GM12878 (cell line): ENCODE measurements at regions not wholly inside any gene's neighbourhood (a gene's known extent, or its start where the extent isn't known, plus 50 kb on each side); places are given as distances from the start of the nearest gene placed in this dataset.

Experiments used
- ATAC-seq: fragments of 200-7000 bp; cut with Tn5 transposase; 3 replicates; pipeline ENCODE4 v1.9.1; 2020; ENCODE audit warnings: mild to moderate bottlenecking, moderate library complexity
- BruUV-seq: library from RNA; stranded (reverse); fragments of 400-500 nt; replicated peaks from 2 replicates; lab custom pipeline; 2021; lab: Mats Ljungman, UMichigan
- CTCF ChIA-PET: fragments of 300-600 bp; sonication (Branson Sonifier 250); formaldehyde crosslinking; extraction: SDS; loops from one replicate; lab custom pipeline; 2021; ENCODE audit warnings: inconsistent platforms; lab: Yijun Ruan, JAX
- POLR2A ChIA-PET: fragments of 350-600 bp; formaldehyde crosslinking; extraction: SDS; loops from one replicate; lab custom pipeline; 2021; ENCODE audit warnings: inconsistent platforms; lab: Charles Lee
- RAD21 ChIA-PET: fragments of 300-600 bp; sonication (Branson Sonifier 250); formaldehyde crosslinking; loops from one replicate; lab custom pipeline; 2023; ENCODE audit warnings: antibody characterized with exemption; ENCODE audit not compliant: unreplicated experiment; lab: Charles Lee
- SMC1A ChIA-PET: fragments of 300-600 bp; sonication (Branson Sonifier 250); formaldehyde crosslinking; loops from one replicate; lab custom pipeline; 2023; ENCODE audit not compliant: unreplicated experiment, uncharacterized antibody; lab: Charles Lee
- DNase-seq: peaks from one replicate; pipeline ENCODE4 v3.0.0-alpha.2; 2011; ENCODE audit warnings: low read depth, low spot score
- FAIRE-seq: peaks from 3 replicates; lab custom pipeline; 2011; peaks lifted over from hg19 to GRCh38; lab: Jason Lieb, UNC
- H2AFZ ChIP-seq: 2 replicates; pipeline ENCODE4 v1.6.0; 2011; ENCODE audit warnings: low read depth, low read length, control low read depth; ENCODE audit not compliant: control insufficient read depth
- H3K27ac ChIP-seq: 2 replicates; pipeline ENCODE4 v1.5.1; 2011; ENCODE audit warnings: control low read depth; ENCODE audit not compliant: control insufficient read depth, insufficient read depth
- H3K27me3 ChIP-seq, 2 experiments: replicated peaks in 1 of 2; 2 replicates each; pipeline versions ENCODE4 v1.6.0 to v1.6.1; 2011; ENCODE audit warnings: low read length in 1 of 2; ENCODE audit not compliant: control insufficient read depth in 2 of 2, insufficient read depth in 2 of 2
- H3K36me3 ChIP-seq, 2 experiments: 2 replicates each; pipeline ENCODE4 v1.5.1; 2011; ENCODE audit warnings: low read length in 1 of 2; ENCODE audit not compliant: control insufficient read depth in 2 of 2, insufficient read depth in 2 of 2
- H3K4me1 ChIP-seq: 2 replicates; pipeline ENCODE4 v1.6.1; 2011; ENCODE audit warnings: mild to moderate bottlenecking, low read length, moderate library complexity, mixed read lengths; ENCODE audit not compliant: control insufficient read depth, insufficient read depth
- H3K4me2 ChIP-seq: 2 replicates; pipeline ENCODE4 v1.6.0; 2011; ENCODE audit warnings: control low read depth; ENCODE audit not compliant: control insufficient read depth, insufficient read depth
- H3K4me3 ChIP-seq: fragments of 200-600 bp; sonication (generic); 2 replicates; pipeline ENCODE4 v1.5.1; 2016
- H3K79me2 ChIP-seq: 2 replicates; pipeline ENCODE4 v1.6.0; 2011; ENCODE audit warnings: low read length; ENCODE audit not compliant: control insufficient read depth, insufficient read depth
- H3K9ac ChIP-seq: 2 replicates; pipeline ENCODE4 v1.8.0; 2011; ENCODE audit warnings: low read length, control low read depth, mixed read lengths; ENCODE audit not compliant: control insufficient read depth, insufficient read depth
- H3K9me3 ChIP-seq: replicated peaks from 3 replicates; pipeline ENCODE4 v1.5.1; 2011; ENCODE audit warnings: mild to moderate bottlenecking, low read length; ENCODE audit not compliant: control insufficient read depth, insufficient read depth
- H4K20me1 ChIP-seq: 2 replicates; pipeline ENCODE4 v1.6.0; 2011; ENCODE audit not compliant: control insufficient read depth, insufficient read depth
- EED ChIP-seq: sonication (generic); IDR thresholded peaks from 2 replicates; pipeline ENCODE4 v1.6.1; 2016; ENCODE audit warnings: antibody characterized with exemption, low read depth
- EZH2 ChIP-seq: IDR thresholded peaks from 2 replicates; pipeline ENCODE4 v1.6.1; 2012; ENCODE audit warnings: low read depth, mild to moderate bottlenecking, control low read depth, inconsistent platforms, low read length, borderline replicate concordance; ENCODE audit not compliant: control insufficient read depth
- IKZF1 ChIP-seq: fragments of 450-650 bp; conservative IDR thresholded peaks from 2 replicates; pipeline ENCODE4 v1.6.1; 2017; ENCODE audit warnings: antibody characterized with exemption, mild to moderate bottlenecking
- POLR2A ChIP-seq: IDR thresholded peaks from 2 replicates; pipeline ENCODE4 v1.6.1; 2011; ENCODE audit warnings: low read depth, mild to moderate bottlenecking, low read length
- RB1 ChIP-seq: fragments of 450-650 bp; formaldehyde crosslinking; IDR thresholded peaks from 2 replicates; pipeline ENCODE4 v1.6.1; 2017; ENCODE audit warnings: mild to moderate bottlenecking, borderline replicate concordance
- SREBF1 ChIP-seq: IDR thresholded peaks from 2 replicates; pipeline ENCODE4 v1.6.1; 2012; ENCODE audit warnings: mild to moderate bottlenecking, low read length
- TAF1 ChIP-seq: IDR thresholded peaks from 2 replicates; pipeline ENCODE4 v1.6.1; 2011; ENCODE audit warnings: mild to moderate bottlenecking, low read depth, low read length, borderline replicate concordance
- TBL1XR1 ChIP-seq: IDR thresholded peaks from 2 replicates; pipeline ENCODE4 v1.6.1; 2012; ENCODE audit warnings: low read depth, low read length, improper control_type of control experiment
- WGBS: methylation state at CpG from one replicate; pipeline ENCODE4 v1.1.6; 2016; ENCODE audit warnings: low lambda C conversion rate; ENCODE audit not compliant: insufficient replicate concordance, insufficient coverage; ENCODE audit errors: missing lambda C conversion rate; 5-methylcytosine and 5-hydroxymethylcytosine counted together
- in situ Hi-C: fragments of 300-500 bp; cut with MboI; formaldehyde crosslinking; loops from 9 replicates; pipeline ENCODE4 v1.14.3; 2018; ENCODE audit warnings: mixed read lengths
- intact Hi-C: fragments of 100-400 bp; cut with micrococcal nuclease; formaldehyde crosslinking; loops from one replicate; pipeline ENCODE4 v1.14.2; 2022; ENCODE audit not compliant: unreplicated experiment
- TF ChIP-seq, protein P1 (sequence below): fragments of 450-650 bp; IDR thresholded peaks from 2 replicates; pipeline ENCODE4 v1.6.1; 2016; ENCODE audit warnings: mild to moderate bottlenecking, moderate library complexity, borderline replicate concordance
- TF ChIP-seq, protein P2 (sequence below): fragments of 450-650 bp; IDR thresholded peaks from 2 replicates; pipeline ENCODE4 v1.6.1; 2014; ENCODE audit warnings: mild to moderate bottlenecking
- TF ChIP-seq, protein P3 (sequence below): fragments of 450-650 bp; conservative IDR thresholded peaks from 2 replicates; pipeline ENCODE4 v1.6.1; 2017; ENCODE audit warnings: mild to moderate bottlenecking, moderate library complexity
- TF ChIP-seq, protein P4 (sequence below): fragments of 450-650 bp; IDR thresholded peaks from 2 replicates; pipeline ENCODE4 v1.6.1; 2018; ENCODE audit warnings: borderline replicate concordance, mild to moderate bottlenecking; ENCODE audit not compliant: partially characterized antibody

DNA sequence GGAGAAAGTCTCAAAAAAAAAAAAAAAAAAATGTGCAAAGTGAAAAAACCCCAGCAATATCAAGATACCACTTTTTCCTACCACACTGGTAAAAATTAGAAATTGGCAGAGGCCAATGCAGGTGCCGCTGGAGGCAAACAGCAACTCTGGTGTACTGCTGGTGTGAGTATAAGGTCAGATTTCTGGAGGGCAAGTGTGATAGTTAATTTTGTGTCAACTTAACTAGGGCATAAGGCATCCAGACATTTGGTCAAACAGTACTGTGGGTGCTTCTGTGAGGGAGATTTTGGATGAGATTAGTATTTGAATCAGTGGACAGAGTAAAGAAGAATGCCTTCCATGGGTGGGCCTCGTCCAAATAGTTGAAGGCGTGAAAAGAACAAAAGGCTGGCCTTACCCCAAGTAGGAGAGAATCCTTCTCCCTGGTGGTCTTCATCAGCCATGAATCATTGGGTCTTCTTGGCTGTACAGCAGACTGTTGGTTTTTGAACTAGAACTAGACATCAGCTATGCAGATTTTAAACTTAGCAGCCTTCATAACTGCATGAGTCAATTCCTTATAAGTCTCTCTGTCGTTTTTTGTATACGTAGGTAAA lies 52.8 kb upstream of the FHL2 start:
- H3K4me1 ChIP-seq, result no peaks in the 10 kb centered on the region
- no peak overlapping the region for H3K4me2 ChIP-seq
- H3K9ac ChIP-seq, result no peak overlapping the region
- intact Hi-C loops, result no loop called here
- ATAC-seq (no peak), FAIRE-seq (no peak), DNase-seq (no peak)
- H3K36me3 ChIP-seq, result no peaks in the 10 kb centered on the region
- TF ChIP-seq TBL1XR1 (no peak), SREBF1 (no peak), TAF1 (no peak), RB1 (no peak), IKZF1 (no peak), EED (no peak), EZH2 (no peak), POLR2A (no peak)
- TF ChIP-seq, protein P1, sequence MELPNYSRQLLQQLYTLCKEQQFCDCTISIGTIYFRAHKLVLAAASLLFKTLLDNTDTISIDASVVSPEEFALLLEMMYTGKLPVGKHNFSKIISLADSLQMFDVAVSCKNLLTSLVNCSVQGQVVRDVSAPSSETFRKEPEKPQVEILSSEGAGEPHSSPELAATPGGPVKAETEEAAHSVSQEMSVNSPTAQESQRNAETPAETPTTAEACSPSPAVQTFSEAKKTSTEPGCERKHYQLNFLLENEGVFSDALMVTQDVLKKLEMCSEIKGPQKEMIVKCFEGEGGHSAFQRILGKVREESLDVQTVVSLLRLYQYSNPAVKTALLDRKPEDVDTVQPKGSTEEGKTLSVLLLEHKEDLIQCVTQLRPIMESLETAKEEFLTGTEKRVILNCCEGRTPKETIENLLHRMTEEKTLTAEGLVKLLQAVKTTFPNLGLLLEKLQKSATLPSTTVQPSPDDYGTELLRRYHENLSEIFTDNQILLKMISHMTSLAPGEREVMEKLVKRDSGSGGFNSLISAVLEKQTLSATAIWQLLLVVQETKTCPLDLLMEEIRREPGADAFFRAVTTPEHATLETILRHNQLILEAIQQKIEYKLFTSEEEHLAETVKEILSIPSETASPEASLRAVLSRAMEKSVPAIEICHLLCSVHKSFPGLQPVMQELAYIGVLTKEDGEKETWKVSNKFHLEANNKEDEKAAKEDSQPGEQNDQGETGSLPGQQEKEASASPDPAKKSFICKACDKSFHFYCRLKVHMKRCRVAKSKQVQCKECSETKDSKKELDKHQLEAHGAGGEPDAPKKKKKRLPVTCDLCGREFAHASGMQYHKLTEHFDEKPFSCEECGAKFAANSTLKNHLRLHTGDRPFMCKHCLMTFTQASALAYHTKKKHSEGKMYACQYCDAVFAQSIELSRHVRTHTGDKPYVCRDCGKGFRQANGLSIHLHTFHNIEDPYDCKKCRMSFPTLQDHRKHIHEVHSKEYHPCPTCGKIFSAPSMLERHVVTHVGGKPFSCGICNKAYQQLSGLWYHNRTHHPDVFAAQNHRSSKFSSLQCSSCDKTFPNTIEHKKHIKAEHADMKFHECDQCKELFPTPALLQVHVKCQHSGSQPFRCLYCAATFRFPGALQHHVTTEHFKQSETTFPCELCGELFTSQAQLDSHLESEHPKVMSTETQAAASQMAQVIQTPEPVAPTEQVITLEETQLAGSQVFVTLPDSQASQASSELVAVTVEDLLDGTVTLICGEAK, result no peak
- TF ChIP-seq, protein P2, sequence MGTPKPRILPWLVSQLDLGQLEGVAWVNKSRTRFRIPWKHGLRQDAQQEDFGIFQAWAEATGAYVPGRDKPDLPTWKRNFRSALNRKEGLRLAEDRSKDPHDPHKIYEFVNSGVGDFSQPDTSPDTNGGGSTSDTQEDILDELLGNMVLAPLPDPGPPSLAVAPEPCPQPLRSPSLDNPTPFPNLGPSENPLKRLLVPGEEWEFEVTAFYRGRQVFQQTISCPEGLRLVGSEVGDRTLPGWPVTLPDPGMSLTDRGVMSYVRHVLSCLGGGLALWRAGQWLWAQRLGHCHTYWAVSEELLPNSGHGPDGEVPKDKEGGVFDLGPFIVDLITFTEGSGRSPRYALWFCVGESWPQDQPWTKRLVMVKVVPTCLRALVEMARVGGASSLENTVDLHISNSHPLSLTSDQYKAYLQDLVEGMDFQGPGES, result no peak
- TF ChIP-seq, protein P3, sequence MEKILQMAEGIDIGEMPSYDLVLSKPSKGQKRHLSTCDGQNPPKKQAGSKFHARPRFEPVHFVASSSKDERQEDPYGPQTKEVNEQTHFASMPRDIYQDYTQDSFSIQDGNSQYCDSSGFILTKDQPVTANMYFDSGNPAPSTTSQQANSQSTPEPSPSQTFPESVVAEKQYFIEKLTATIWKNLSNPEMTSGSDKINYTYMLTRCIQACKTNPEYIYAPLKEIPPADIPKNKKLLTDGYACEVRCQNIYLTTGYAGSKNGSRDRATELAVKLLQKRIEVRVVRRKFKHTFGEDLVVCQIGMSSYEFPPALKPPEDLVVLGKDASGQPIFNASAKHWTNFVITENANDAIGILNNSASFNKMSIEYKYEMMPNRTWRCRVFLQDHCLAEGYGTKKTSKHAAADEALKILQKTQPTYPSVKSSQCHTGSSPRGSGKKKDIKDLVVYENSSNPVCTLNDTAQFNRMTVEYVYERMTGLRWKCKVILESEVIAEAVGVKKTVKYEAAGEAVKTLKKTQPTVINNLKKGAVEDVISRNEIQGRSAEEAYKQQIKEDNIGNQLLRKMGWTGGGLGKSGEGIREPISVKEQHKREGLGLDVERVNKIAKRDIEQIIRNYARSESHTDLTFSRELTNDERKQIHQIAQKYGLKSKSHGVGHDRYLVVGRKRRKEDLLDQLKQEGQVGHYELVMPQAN, result no peak
- TF ChIP-seq, protein P4, sequence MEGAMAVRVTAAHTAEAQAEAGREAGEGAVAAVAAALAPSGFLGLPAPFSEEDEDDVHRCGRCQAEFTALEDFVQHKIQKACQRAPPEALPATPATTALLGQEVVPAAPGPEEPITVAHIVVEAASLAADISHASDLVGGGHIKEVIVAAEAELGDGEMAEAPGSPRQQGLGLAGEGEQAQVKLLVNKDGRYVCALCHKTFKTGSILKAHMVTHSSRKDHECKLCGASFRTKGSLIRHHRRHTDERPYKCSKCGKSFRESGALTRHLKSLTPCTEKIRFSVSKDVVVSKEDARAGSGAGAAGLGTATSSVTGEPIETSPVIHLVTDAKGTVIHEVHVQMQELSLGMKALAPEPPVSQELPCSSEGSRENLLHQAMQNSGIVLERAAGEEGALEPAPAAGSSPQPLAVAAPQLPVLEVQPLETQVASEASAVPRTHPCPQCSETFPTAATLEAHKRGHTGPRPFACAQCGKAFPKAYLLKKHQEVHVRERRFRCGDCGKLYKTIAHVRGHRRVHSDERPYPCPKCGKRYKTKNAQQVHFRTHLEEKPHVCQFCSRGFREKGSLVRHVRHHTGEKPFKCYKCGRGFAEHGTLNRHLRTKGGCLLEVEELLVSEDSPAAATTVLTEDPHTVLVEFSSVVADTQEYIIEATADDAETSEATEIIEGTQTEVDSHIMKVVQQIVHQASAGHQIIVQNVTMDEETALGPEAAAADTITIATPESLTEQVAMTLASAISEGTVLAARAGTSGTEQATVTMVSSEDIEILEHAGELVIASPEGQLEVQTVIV, result no peak
- ChIA-PET RAD21 (interaction anchor here (0.7 kb wide), 1 partner anchor 824 kb away, joined by 3 read pairs; no protein-coding TSS in a partner anchor), CTCF (no interaction called here), SMC1A (no interaction called here), POLR2A (interaction anchor here (0.7 kb wide), 1 partner anchor 10 kb away, joined by 3 read pairs; no protein-coding TSS in a partner anchor)
- H3K79me2 ChIP-seq, result no peaks in the 10 kb centered on the region
- no peaks in the 10 kb centered on the region for H4K20me1 ChIP-seq
- in situ Hi-C loops, result no loop called here
- no peak overlapping the region for H3K4me3 ChIP-seq
- 44% methylated on average over 5 of the region's 5 CpGs for WGBS
- H2AFZ ChIP-seq, result no peak overlapping the region
- no peak overlapping the region for H3K27ac ChIP-seq
- no TSS peak for BruUV-seq
- H3K9me3 ChIP-seq, result no peaks in the 10 kb centered on the region
- peaks cover 0 to 3% of the 10 kb centered on the region in 2 experiments; a peak in 1 of 4 replicates for H3K27me3 ChIP-seq
